ENCODE measurements at regions not wholly inside any gene's neighbourhood (a gene's known extent, or its start where the extent isn't known, plus 50 kb on each side); places are given as distances from the start of the nearest gene placed in this dataset.

DNA sequence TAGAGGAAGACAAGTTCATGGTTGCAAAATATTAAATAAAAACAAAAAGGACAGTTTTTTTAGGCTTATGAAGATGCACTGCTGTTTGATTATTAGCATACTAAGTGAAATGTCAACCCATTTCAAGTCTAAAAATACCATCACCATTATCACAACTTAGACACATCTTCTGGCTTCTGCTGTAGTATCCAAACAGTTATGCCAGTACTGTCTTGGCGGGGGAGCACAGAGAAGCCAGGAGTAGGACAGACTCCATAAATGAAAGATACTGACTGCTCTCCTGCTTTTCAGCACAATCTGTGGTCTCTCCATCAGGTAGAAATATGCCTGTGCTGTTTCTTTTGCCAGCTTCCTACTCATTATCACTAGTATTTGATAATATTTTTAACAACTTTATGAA, 179.2 kb upstream of the DSEL start:
- TF ChIP-seq, protein P1, sequence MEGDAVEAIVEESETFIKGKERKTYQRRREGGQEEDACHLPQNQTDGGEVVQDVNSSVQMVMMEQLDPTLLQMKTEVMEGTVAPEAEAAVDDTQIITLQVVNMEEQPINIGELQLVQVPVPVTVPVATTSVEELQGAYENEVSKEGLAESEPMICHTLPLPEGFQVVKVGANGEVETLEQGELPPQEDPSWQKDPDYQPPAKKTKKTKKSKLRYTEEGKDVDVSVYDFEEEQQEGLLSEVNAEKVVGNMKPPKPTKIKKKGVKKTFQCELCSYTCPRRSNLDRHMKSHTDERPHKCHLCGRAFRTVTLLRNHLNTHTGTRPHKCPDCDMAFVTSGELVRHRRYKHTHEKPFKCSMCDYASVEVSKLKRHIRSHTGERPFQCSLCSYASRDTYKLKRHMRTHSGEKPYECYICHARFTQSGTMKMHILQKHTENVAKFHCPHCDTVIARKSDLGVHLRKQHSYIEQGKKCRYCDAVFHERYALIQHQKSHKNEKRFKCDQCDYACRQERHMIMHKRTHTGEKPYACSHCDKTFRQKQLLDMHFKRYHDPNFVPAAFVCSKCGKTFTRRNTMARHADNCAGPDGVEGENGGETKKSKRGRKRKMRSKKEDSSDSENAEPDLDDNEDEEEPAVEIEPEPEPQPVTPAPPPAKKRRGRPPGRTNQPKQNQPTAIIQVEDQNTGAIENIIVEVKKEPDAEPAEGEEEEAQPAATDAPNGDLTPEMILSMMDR (IDR thresholded peaks at IDR 0.05), result no peak
- no peak for TF ChIP-seq ZFX (IDR thresholded peaks at IDR 0.05; ENCODE audit: borderline replicate concordance)
